Trophoblast cell (in vitro differentiated cells and primary cell): ENCODE measurements at regions not wholly inside any gene's neighbourhood (a gene's known extent, or its start where the extent isn't known, plus 50 kb on each side); places are given as distances from the start of the nearest gene placed in this dataset.

Source experiments
- DNase-seq, 2 donors: peaks; one replicate each; pipeline ENCODE4 v3.0.0-alpha.2; 2016
- H2AFZ ChIP-seq: 2 replicates; pipeline ENCODE4 v1.6.1; 2013; ENCODE audit warnings: low read length, moderate library complexity, mild to moderate bottlenecking; ENCODE audit not compliant: insufficient read depth, poor library complexity
- H2AK5ac ChIP-seq: 2 replicates; pipeline ENCODE4 v1.6.1; 2013; ENCODE audit warnings: mild to moderate bottlenecking, low read length
- H2BK120ac ChIP-seq: 2 replicates; pipeline ENCODE4 v1.6.1; 2013; ENCODE audit warnings: low read length, mild to moderate bottlenecking, moderate library complexity; ENCODE audit not compliant: insufficient read depth, poor library complexity
- H2BK12ac ChIP-seq: 2 replicates; pipeline ENCODE4 v1.6.1; 2013; ENCODE audit warnings: mild to moderate bottlenecking, low read length, moderate library complexity
- H2BK5ac ChIP-seq: 2 replicates; pipeline ENCODE4 v1.6.1; 2013; ENCODE audit warnings: low read length, low read depth, moderate library complexity, mild to moderate bottlenecking; ENCODE audit not compliant: poor library complexity
- H3K14ac ChIP-seq: 2 replicates; pipeline ENCODE4 v1.6.1; 2013; ENCODE audit warnings: mild to moderate bottlenecking, low read length
- H3K18ac ChIP-seq: 2 replicates; pipeline ENCODE4 v1.6.1; 2013; ENCODE audit warnings: mild to moderate bottlenecking, low read length
- H3K23ac ChIP-seq: 2 replicates; pipeline ENCODE4 v1.6.1; 2013; ENCODE audit warnings: low read length
- H3K27ac ChIP-seq: 2 replicates; pipeline ENCODE4 v1.5.1; 2013; ENCODE audit warnings: low read depth, mild to moderate bottlenecking, inconsistent platforms, low read length, moderate library complexity
- H3K27me3 ChIP-seq: 2 replicates; pipeline ENCODE4 v1.6.1; 2013; ENCODE audit warnings: inconsistent platforms, mild to moderate bottlenecking, low read length, moderate library complexity; ENCODE audit not compliant: insufficient read depth
- H3K36me3 ChIP-seq, 2 experiments: 1 replicate in 1 of 2; 2 replicates in 1 of 2; pipeline ENCODE4 v1.6.1; 2013; ENCODE audit warnings: low read length in 2 of 2, mild to moderate bottlenecking in 2 of 2, moderate library complexity in 1 of 2; ENCODE audit not compliant: insufficient read depth in 2 of 2, control insufficient read depth in 1 of 2
- H3K4ac ChIP-seq: 2 replicates; pipeline ENCODE4 v1.6.1; 2013; ENCODE audit warnings: low read depth, mild to moderate bottlenecking, low read length, moderate library complexity
- H3K4me1 ChIP-seq, 2 experiments: 1 replicate in 1 of 2; 2 replicates in 1 of 2; pipeline ENCODE4 v1.6.1; 2013; ENCODE audit warnings: low read length in 2 of 2, mild to moderate bottlenecking in 2 of 2, moderate library complexity in 1 of 2; ENCODE audit not compliant: insufficient read depth in 2 of 2, control insufficient read depth in 1 of 2
- H3K4me2 ChIP-seq: 2 replicates; pipeline ENCODE4 v1.6.1; 2013; ENCODE audit warnings: inconsistent platforms, mild to moderate bottlenecking, low read length, moderate library complexity
- H3K4me3 ChIP-seq: 2 replicates; pipeline ENCODE4 v1.5.1; 2013; ENCODE audit warnings: mild to moderate bottlenecking, low read depth, low read length, inconsistent platforms
- H3K79me1 ChIP-seq: one replicate; pipeline ENCODE4 v1.6.1; 2013; ENCODE audit warnings: low read length
- H3K79me2 ChIP-seq: 2 replicates; pipeline ENCODE4 v1.6.1; 2013; ENCODE audit warnings: low read length, mild to moderate bottlenecking; ENCODE audit not compliant: control insufficient read depth, insufficient read depth, poor library complexity
- H3K9ac ChIP-seq: 2 replicates; pipeline ENCODE4 v1.6.1; 2013; ENCODE audit warnings: mild to moderate bottlenecking, low read length
- H3K9me3 ChIP-seq: 2 replicates; pipeline ENCODE4 v1.6.1; 2013; ENCODE audit warnings: low read depth, mild to moderate bottlenecking, control low read depth, inconsistent platforms, low read length; ENCODE audit not compliant: insufficient read depth
- H4K12ac ChIP-seq: 2 replicates; pipeline ENCODE4 v1.6.1; 2013; ENCODE audit warnings: low read depth, mild to moderate bottlenecking, low read length, moderate library complexity
- H4K8ac ChIP-seq: 2 replicates; pipeline ENCODE4 v1.6.1; 2013; ENCODE audit warnings: low read depth, mild to moderate bottlenecking, low read length, moderate library complexity
- H4K91ac ChIP-seq: one replicate; pipeline ENCODE4 v1.6.1; 2013; ENCODE audit warnings: low read depth, mild to moderate bottlenecking, low read length, moderate library complexity
- WGBS: extraction: QIAGEN DNeasy Blood & Tissue Kit; methylation state at CpG from one replicate; pipeline ENCODE4 v1.1.7; 2013; ENCODE audit warnings: missing lambda C conversion rate; ENCODE audit not compliant: insufficient read length, insufficient coverage; ENCODE audit errors: extremely low coverage; 5-methylcytosine and 5-hydroxymethylcytosine counted together

DNA sequence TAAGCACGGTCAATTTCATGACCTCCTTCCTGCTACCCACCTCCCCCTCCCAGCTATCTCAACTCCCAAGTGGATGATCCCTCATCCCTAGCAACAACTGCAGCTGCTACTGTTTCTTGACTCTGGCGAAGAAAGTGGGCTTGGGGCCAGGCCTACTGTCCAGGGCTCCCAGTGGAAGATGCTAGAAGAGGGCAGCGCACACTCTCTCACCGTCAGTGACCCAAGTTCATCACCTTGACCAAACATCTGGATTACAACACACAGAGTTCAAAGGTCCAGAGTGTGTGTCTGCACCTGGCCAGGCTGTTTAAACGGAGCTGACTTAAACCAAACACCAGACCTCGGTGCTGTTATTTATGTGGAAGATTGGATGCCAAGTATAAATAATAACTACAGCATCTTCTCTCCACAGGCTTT lies 385.6 kb downstream of the SHQ1 start:
- no CpG with 5 or more reads among the region's 6 CpGs for WGBS
- Histone ChIP-seq H2BK5ac (no peak overlapping the region), H3K4ac (no peak overlapping the region), H3K9ac (peak overlapping the region; percentile 23), H3K9me3 (peaks cover 1% of the 10 kb centered on the region), H3K4me2 (no peak overlapping the region), H3K14ac (no peak overlapping the region), H4K91ac (no peak overlapping the region), H2BK120ac (no peak overlapping the region), H2BK12ac (no peak overlapping the region), H3K79me2 (no peaks in the 10 kb centered on the region), H4K8ac (no peak overlapping the region), H2AFZ (no peak overlapping the region), H3K18ac (no peak overlapping the region), H3K36me3 (no peaks in the 10 kb centered on the region), H3K4me1 (peaks cover 7 to 19% of the 10 kb centered on the region in 2 experiments), H3K27me3 (no peaks in the 10 kb centered on the region), H2AK5ac (no peak overlapping the region), H3K79me1 (peaks cover 6% of the 10 kb centered on the region), H4K12ac (no peak overlapping the region), H3K27ac (no peak overlapping the region), H3K23ac (no peak overlapping the region), H3K4me3 (no peak overlapping the region)
- no peak for DNase-seq

DNA sequence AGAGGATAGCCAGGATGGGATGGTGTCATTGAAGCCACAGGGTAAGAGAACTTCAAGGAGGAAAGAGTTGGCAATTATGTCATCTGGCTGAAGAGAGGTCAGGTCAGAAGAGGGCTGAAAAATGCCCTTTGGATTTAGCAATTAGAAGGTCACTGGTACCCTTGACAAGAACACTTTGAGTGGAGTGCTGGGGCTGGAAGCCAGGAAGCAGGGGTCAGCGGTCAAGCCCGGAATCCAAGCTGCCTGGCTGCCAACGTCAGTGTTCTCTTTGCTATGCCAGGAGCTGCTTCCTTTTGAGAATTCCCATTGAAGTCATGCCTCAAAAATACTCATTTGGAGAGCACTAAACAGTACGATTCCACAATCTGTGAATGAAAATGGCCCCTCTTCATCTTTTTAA lies 386.5 kb downstream of the SHQ1 start:
- Histone ChIP-seq H2BK5ac (no peak overlapping the region), H2AFZ (no peak overlapping the region)
- DNase-seq = no peak

DNA sequence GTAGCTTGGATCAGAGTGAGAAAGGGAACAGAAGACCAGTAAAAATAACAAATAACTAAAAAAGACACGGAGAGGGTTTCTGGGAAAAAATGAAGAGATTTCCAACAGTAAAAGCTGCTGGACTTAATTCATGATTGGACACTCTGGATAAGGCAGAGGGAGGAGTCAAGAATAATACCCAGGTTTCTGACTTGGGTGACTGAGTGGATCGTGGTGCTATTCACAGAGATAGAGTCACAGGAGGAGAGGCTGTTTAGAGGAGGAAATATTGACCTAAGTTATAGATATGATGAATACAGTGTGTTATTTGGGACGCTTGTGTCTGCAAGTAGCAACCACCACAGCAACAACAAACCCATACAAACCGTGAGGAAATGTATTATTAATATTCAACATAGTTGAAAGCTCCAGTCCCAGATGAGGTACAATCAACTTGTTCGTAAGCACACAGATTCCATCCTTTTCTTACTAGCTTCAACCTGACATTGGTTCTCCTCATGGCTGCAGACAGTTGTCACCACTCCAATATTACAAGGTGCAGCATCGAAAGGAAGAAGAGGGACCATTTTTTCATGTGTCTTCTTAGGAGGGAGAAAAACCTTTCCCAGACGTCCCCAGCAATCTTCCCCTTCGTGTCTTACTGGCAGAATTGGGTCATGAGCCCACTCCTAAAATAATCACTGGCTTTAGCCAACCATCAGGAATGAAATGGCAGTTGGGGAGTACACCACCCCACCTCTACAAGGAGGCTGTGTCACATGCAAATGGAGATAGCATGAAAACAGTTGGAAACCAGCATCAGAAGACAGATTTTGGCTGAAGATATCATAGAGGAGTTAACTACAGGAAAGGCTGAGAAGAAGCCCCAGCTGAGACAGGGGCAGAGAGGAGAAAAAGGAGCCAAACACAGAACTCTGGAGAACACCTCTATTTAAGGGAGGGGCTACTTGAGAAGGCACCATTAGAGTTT lies 387.8 kb downstream of the SHQ1 start:
- DNase-seq = no peak

More for the DNA sequence above, 386.5 kb downstream of the SHQ1 start:
- no peak overlapping the region for H3K23ac ChIP-seq
- H4K8ac ChIP-seq = no peak overlapping the region
- no peak overlapping the region for H4K12ac ChIP-seq
- no peak overlapping the region for H3K4ac ChIP-seq
- H3K18ac ChIP-seq = no peak overlapping the region
- peaks cover 7 to 19% of the 10 kb centered on the region in 2 experiments for H3K4me1 ChIP-seq
- H3K79me1 ChIP-seq = peaks cover 6% of the 10 kb centered on the region
- H3K36me3 ChIP-seq = no peaks in the 10 kb centered on the region
- H2BK120ac ChIP-seq = no peak overlapping the region
- H4K91ac ChIP-seq = no peak overlapping the region
- no peak overlapping the region for H3K14ac ChIP-seq
- H3K4me3 ChIP-seq = no peak overlapping the region
- no CpG with 5 or more reads among the region's 4 CpGs for WGBS
- no peak overlapping the region for H2BK12ac ChIP-seq
- no peaks in the 10 kb centered on the region for H3K27me3 ChIP-seq
- no peak overlapping the region for H3K27ac ChIP-seq
- H3K79me2 ChIP-seq = no peaks in the 10 kb centered on the region
- no peak overlapping the region for H2AK5ac ChIP-seq
- no peak overlapping the region for H3K9ac ChIP-seq
- H3K9me3 ChIP-seq = peaks cover 1% of the 10 kb centered on the region
- no peak overlapping the region for H3K4me2 ChIP-seq

DNA sequence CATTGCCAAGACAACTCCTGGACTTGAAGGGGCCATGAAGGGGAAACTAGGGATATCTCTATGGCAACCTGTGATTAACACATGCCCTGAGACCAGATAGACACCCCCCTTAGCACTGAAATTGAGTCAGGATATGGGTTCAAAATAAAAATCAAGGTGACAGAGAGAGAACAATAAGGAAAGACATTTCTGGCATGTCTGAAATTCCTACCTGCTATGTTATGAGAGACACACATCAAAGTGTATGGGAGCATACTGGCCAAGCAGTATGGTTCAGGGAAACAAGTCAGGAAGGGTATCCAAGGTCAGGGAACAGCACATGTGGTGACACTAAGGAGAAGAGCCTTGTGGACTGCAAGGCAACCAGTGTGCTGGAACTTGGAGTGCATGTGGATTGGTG lies 388.7 kb downstream of the SHQ1 start:
- peaks cover 6% of the 10 kb centered on the region for H3K79me1 ChIP-seq
- H3K36me3 ChIP-seq = no peaks in the 10 kb centered on the region
- no peak overlapping the region for H3K9ac ChIP-seq
- no peak overlapping the region for H2AFZ ChIP-seq
- H3K4ac ChIP-seq = no peak overlapping the region
- DNase-seq = peak in 1 of 2 donors; percentile 60
- peaks cover 1% of the 10 kb centered on the region for H3K9me3 ChIP-seq
- H3K4me3 ChIP-seq = no peak overlapping the region
- no peak overlapping the region for H3K4me2 ChIP-seq
- H3K27me3 ChIP-seq = no peaks in the 10 kb centered on the region
- H3K23ac ChIP-seq = no peak overlapping the region
- peaks cover 7 to 19% of the 10 kb centered on the region in 2 experiments for H3K4me1 ChIP-seq
- H4K91ac ChIP-seq = no peak overlapping the region
- H3K18ac ChIP-seq = no peak overlapping the region
- no peak overlapping the region for H4K8ac ChIP-seq
- H3K14ac ChIP-seq = no peak overlapping the region
- no peak overlapping the region for H4K12ac ChIP-seq
- no peaks in the 10 kb centered on the region for H3K79me2 ChIP-seq
- no peak overlapping the region for H3K27ac ChIP-seq
- no peak overlapping the region for H2BK120ac ChIP-seq
- H2BK5ac ChIP-seq = no peak overlapping the region
- no peak overlapping the region for H2BK12ac ChIP-seq
- H2AK5ac ChIP-seq = no peak overlapping the region

More for the DNA sequence above, 387.8 kb downstream of the SHQ1 start:
- Histone ChIP-seq H3K79me1 (peaks cover 6% of the 10 kb centered on the region), H2AFZ (no peak overlapping the region), H4K8ac (no peak overlapping the region), H3K4me2 (no peak overlapping the region), H3K27me3 (no peaks in the 10 kb centered on the region), H3K79me2 (no peaks in the 10 kb centered on the region), H3K9ac (no peak overlapping the region), H4K91ac (no peak overlapping the region), H2AK5ac (no peak overlapping the region), H3K27ac (no peak overlapping the region), H3K23ac (no peak overlapping the region), H3K36me3 (no peaks in the 10 kb centered on the region), H2BK5ac (no peak overlapping the region), H3K18ac (no peak overlapping the region), H3K14ac (no peak overlapping the region), H3K4me3 (no peak overlapping the region), H3K4me1 (peaks cover 7 to 19% of the 10 kb centered on the region in 2 experiments), H2BK12ac (no peak overlapping the region), H2BK120ac (no peak overlapping the region), H3K9me3 (peaks cover 1% of the 10 kb centered on the region), H3K4ac (no peak overlapping the region), H4K12ac (no peak overlapping the region)
- WGBS = no CpG with 5 or more reads among the region's 8 CpGs
